SK-N-SH (cell line): ENCODE measurements at regions not wholly inside any gene's neighbourhood (a gene's known extent, or its start where the extent isn't known, plus 50 kb on each side); places are given as distances from the start of the nearest gene placed in this dataset.

Experiments
- CTCF ChIA-PET: fragments of 300-600, 350-600 bp; formaldehyde crosslinking; extraction: SDS; loops from one replicate; lab custom pipeline; 2021; lab: Yijun Ruan, JAX
- POLR2A ChIA-PET: fragments of 350-600 bp; sonication (Branson Sonifier 250); formaldehyde crosslinking; extraction: SDS; loops from one replicate; lab custom pipeline; 2020; ENCODE audit warnings: antibody characterized with exemption, inconsistent platforms; lab: Yijun Ruan, JAX
- DNase-seq: peaks from one replicate; pipeline ENCODE4 v3.0.0; 2012
- H2AFZ ChIP-seq: fragments of 200-600 bp; sonication (generic); 2 replicates; pipeline ENCODE4 v1.8.1; 2016; ENCODE audit warnings: antibody characterized with exemption, mild to moderate bottlenecking, low read depth
- H3F3A ChIP-seq: fragments of 200-600 bp; sonication (generic); replicated peaks from 2 replicates; pipeline ENCODE3; 2016; ENCODE audit warnings: antibody characterized with exemption, mild to moderate bottlenecking; ENCODE audit not compliant: insufficient read depth
- H3K27ac ChIP-seq, 2 experiments: fragments of 200-500 bp in 1 of 2; fragments of 200-600 bp in 1 of 2; sonication (Bioruptor generic) in 1 of 2; sonication (generic), shearing (Covaris generic) in 1 of 2; 2 replicates each; pipeline versions ENCODE4 v1.5.1 to v1.6.1; 2014 to 2016; ENCODE audit warnings: low read depth in 2 of 2, inconsistent platforms in 1 of 2, low read length in 1 of 2, mild to moderate bottlenecking in 1 of 2, mixed read lengths in 1 of 2
- H3K27me3 ChIP-seq: fragments of 200-600 bp; sonication (generic), shearing (Covaris generic); 2 replicates; pipeline ENCODE4 v1.6.1; 2016; ENCODE audit warnings: mixed run types; ENCODE audit not compliant: insufficient read depth
- H3K36me3 ChIP-seq, 2 experiments: fragments of 200-500 bp in 1 of 2; fragments of 200-600 bp in 1 of 2; sonication (Bioruptor generic) in 1 of 2; sonication (generic) in 1 of 2; replicated peaks in 1 of 2; 2 replicates each; pipeline versions ENCODE3 to v1.5.1; 2014 to 2016; ENCODE audit warnings: low read length in 1 of 2, mild to moderate bottlenecking in 1 of 2; ENCODE audit not compliant: insufficient read depth in 2 of 2, control insufficient read depth in 1 of 2
- H3K4me1 ChIP-seq, 2 experiments: fragments of 200-500 bp in 1 of 2; fragments of 200-600 bp in 1 of 2; sonication (Bioruptor generic) in 1 of 2; sonication (generic), shearing (Covaris generic) in 1 of 2; 2 replicates each; pipeline versions ENCODE4 v1.5.1 to v1.6.1; 2014 to 2016; ENCODE audit warnings: low read depth in 1 of 2, low read length in 1 of 2, mixed run types in 1 of 2; ENCODE audit not compliant: insufficient read depth in 2 of 2, control insufficient read depth in 1 of 2
- H3K4me2 ChIP-seq: fragments of 200-600 bp; sonication (generic), shearing (Covaris generic); 2 replicates; pipeline ENCODE4 v1.6.1; 2017; ENCODE audit warnings: mixed run types
- H3K4me3 ChIP-seq, 2 experiments: fragments of 200-500 bp in 1 of 2; fragments of 200-600 bp in 1 of 2; sonication (Bioruptor generic) in 1 of 2; sonication (generic), shearing (Covaris generic) in 1 of 2; 2 replicates each; pipeline versions ENCODE4 v1.5.1 to v1.8.1; 2014 to 2016; ENCODE audit warnings: low read depth in 2 of 2, inconsistent platforms in 1 of 2, low read length in 1 of 2, mild to moderate bottlenecking in 1 of 2, mixed read lengths in 1 of 2, moderate library complexity in 1 of 2
- H3K79me2 ChIP-seq: fragments of 200-600 bp; sonication (generic); 2 replicates; pipeline ENCODE4 v1.8.1; 2017; ENCODE audit warnings: mild to moderate bottlenecking; ENCODE audit not compliant: insufficient read depth
- H3K9ac ChIP-seq: fragments of 200-600 bp; sonication (generic); 2 replicates; pipeline ENCODE4 v1.6.1; 2017; ENCODE audit warnings: mixed run types
- H3K9me2 ChIP-seq: fragments of 200-600 bp; sonication (generic); 2 replicates; pipeline ENCODE4 v1.6.1; 2017; ENCODE audit warnings: mixed run types
- H3K9me3 ChIP-seq: fragments of 200-600 bp; sonication (generic); 2 replicates; pipeline ENCODE4 v1.6.1; 2017; ENCODE audit warnings: mixed run types, mild to moderate bottlenecking, moderate library complexity
- H4K20me1 ChIP-seq: fragments of 200-600 bp; sonication (generic); 2 replicates; pipeline ENCODE4 v1.6.1; 2017; ENCODE audit warnings: mild to moderate bottlenecking, mixed run types; ENCODE audit not compliant: insufficient read depth
- EP300 ChIP-seq, 2 experiments: IDR thresholded peaks; 2 replicates each; pipeline versions ENCODE4 v1.4.0 to v1.6.1; 2012; ENCODE audit warnings: borderline replicate concordance in 1 of 2, low read depth in 1 of 2, low read length in 1 of 2
- FOSL2 ChIP-seq: IDR thresholded peaks from 2 replicates; pipeline ENCODE4 v1.4.0; 2012; ENCODE audit warnings: low read depth, mild to moderate bottlenecking, moderate library complexity, borderline replicate concordance
- GATA2 ChIP-seq: sonication (generic); formaldehyde crosslinking; IDR thresholded peaks from 2 replicates; pipeline ENCODE4 v1.5.0; 2020; ENCODE audit warnings: mild to moderate bottlenecking, missing genetic modification reagents
- IRF3 ChIP-seq: fragments of 150-350 bp; IDR thresholded peaks from 2 replicates; pipeline ENCODE4 v1.6.1; 2016; ENCODE audit warnings: mild to moderate bottlenecking, low read depth, low read length
- NFIC ChIP-seq: IDR thresholded peaks from 2 replicates; pipeline ENCODE4 v1.4.0; 2012; ENCODE audit warnings: borderline replicate concordance
- PBX3 ChIP-seq: IDR thresholded peaks from 2 replicates; pipeline ENCODE4; 2012
- RAD21 ChIP-seq: IDR thresholded peaks from 2 replicates; pipeline ENCODE4 v1.6.1; 2012; ENCODE audit warnings: mild to moderate bottlenecking, low read length
- SMC3 ChIP-seq: IDR thresholded peaks from 2 replicates; pipeline ENCODE4 v1.6.1; 2012; ENCODE audit warnings: low read depth, low read length, improper control_type of control experiment
- WGBS: methylation state at CpG from one replicate; pipeline ENCODE4 v1.1.6; 2017; ENCODE audit warnings: low lambda C conversion rate; 5-methylcytosine and 5-hydroxymethylcytosine counted together
- TF ChIP-seq, protein P1 (sequence below): fragments of 200-600 bp; sonication (generic); IDR thresholded peaks from 2 replicates; pipeline ENCODE4 v1.6.1; 2017; ENCODE audit warnings: antibody characterized with exemption, mild to moderate bottlenecking, moderate library complexity

- no peak for TF ChIP-seq NFIC
- TF ChIP-seq SMC3 = no peak
- TF ChIP-seq, all 33 proteins: peak for 0
These were observed 112.2 kb downstream of the CRPPA start (continued) for GRCh38 chr7:16309129-16309528.

DNA sequence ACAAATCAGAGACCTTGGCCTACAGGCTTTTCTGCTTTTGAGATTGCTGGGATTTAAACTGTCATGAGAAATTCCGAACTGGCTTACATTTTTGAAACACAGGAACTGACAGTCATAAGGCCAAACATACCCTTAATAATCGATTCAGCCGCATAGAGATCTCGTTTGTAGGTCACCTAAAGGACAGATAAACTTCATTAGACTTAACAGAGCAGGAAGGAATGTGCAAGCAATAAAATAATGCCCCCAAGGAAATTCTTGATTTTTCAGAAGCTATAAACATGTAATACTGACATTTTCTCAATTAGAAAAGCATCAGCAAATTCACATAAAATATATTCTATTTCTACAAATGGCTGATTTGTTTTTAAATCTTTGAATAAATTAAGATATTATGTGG, 120.0 kb downstream of the CRPPA start:
- POLR2A ChIA-PET = no interaction called here
- 20% methylated on average over 4 of the region's 4 CpGs for WGBS

More for the DNA sequence above, 120.0 kb downstream of the CRPPA start:
- peaks cover 0 to 10% of the 10 kb centered on the region in 2 experiments; a peak in 2 of 4 replicates for H3K4me1 ChIP-seq
- TF ChIP-seq EP300 (IDR thresholded peaks at IDR 0.05; ENCODE audit: borderline replicate concordance in 1 of 2, low read depth in 1 of 2, low read length in 1 of 2) (peak in 1 of 2 experiments; percentile 19; a peak in 1 of 4 replicates), GATA2 (CRISPR knock-in tag) (no peak), RAD21 (no peak), PBX3 (no peak), FOSL2 (no peak), IRF3 (no peak)
- TF ChIP-seq, protein P1, sequence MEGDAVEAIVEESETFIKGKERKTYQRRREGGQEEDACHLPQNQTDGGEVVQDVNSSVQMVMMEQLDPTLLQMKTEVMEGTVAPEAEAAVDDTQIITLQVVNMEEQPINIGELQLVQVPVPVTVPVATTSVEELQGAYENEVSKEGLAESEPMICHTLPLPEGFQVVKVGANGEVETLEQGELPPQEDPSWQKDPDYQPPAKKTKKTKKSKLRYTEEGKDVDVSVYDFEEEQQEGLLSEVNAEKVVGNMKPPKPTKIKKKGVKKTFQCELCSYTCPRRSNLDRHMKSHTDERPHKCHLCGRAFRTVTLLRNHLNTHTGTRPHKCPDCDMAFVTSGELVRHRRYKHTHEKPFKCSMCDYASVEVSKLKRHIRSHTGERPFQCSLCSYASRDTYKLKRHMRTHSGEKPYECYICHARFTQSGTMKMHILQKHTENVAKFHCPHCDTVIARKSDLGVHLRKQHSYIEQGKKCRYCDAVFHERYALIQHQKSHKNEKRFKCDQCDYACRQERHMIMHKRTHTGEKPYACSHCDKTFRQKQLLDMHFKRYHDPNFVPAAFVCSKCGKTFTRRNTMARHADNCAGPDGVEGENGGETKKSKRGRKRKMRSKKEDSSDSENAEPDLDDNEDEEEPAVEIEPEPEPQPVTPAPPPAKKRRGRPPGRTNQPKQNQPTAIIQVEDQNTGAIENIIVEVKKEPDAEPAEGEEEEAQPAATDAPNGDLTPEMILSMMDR = no peak
- H3K9ac ChIP-seq = no peak overlapping the region
- H4K20me1 ChIP-seq = no peaks in the 10 kb centered on the region
- no peaks in the 10 kb centered on the region for H3K79me2 ChIP-seq
- peak overlapping the region in 1 of 2 experiments; percentile 14; a peak in 1 of 4 replicates for H3K27ac ChIP-seq
- no peaks in the 10 kb centered on the region for H3K9me2 ChIP-seq
- H2AFZ ChIP-seq = no peak overlapping the region
- H3K9me3 ChIP-seq = no peaks in the 10 kb centered on the region
- no peak overlapping the region for H3K4me3 ChIP-seq
- no peaks in the 10 kb centered on the region for H3K27me3 ChIP-seq
- no peaks in the 10 kb centered on the region for H3K36me3 ChIP-seq
- H3K4me2 ChIP-seq = no peak overlapping the region
- CTCF ChIA-PET = interaction anchor here (0.6 kb wide), 1 partner anchor 131 kb away, joined by 4 read pairs; no protein-coding TSS in a partner anchor
- no peaks in the 10 kb centered on the region for H3F3A ChIP-seq
- no peak for DNase-seq
